ENCODE measurements at regions not wholly inside any gene's neighbourhood (a gene's known extent, or its start where the extent isn't known, plus 50 kb on each side); places are given as distances from the start of the nearest gene placed in this dataset.

DNA sequence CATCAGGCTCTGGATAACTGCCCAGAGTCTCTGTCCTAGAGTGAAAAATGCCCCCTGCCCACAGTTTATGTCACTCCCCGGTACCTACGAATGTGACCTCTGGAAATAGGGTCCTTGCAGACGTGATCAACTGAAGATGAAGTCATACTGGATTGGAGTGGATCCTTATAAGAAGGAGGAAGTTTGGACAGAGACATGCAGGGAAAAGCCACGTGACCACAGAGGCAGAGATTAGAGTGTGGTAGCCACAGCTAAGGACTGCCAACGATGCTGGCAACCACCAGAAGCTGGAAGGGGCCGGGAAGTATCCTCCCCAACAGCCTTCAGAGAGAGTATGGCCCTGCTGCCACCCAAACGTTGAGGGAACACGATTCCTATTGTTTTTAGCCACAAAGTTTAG, 101.2 kb upstream of the NCOR2 start:
- TF ChIP-seq, protein P1, sequence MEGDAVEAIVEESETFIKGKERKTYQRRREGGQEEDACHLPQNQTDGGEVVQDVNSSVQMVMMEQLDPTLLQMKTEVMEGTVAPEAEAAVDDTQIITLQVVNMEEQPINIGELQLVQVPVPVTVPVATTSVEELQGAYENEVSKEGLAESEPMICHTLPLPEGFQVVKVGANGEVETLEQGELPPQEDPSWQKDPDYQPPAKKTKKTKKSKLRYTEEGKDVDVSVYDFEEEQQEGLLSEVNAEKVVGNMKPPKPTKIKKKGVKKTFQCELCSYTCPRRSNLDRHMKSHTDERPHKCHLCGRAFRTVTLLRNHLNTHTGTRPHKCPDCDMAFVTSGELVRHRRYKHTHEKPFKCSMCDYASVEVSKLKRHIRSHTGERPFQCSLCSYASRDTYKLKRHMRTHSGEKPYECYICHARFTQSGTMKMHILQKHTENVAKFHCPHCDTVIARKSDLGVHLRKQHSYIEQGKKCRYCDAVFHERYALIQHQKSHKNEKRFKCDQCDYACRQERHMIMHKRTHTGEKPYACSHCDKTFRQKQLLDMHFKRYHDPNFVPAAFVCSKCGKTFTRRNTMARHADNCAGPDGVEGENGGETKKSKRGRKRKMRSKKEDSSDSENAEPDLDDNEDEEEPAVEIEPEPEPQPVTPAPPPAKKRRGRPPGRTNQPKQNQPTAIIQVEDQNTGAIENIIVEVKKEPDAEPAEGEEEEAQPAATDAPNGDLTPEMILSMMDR (IDR thresholded peaks at IDR 0.05; ENCODE audit: borderline replicate concordance, extremely low read depth, low read length, poor library complexity, severe bottlenecking): no peak
- no peak for TF ChIP-seq EZH2 (IDR thresholded peaks at IDR 0.05; ENCODE audit: borderline replicate concordance, low read depth, low read length, severe bottlenecking)
